HG02642 (cell line): ENCODE measurements at regions not wholly inside any gene's neighbourhood (a gene's known extent, or its start where the extent isn't known, plus 50 kb on each side); places are given as distances from the start of the nearest gene placed in this dataset.

Experiments used
- ATAC-seq: cut with Tn5 transposase; IDR thresholded peaks from one replicate; pipeline ENCODE4 v1.9.1; 2021; ENCODE audit warnings: mild to moderate bottlenecking; ENCODE audit not compliant: unreplicated experiment, poor library complexity

DNA sequence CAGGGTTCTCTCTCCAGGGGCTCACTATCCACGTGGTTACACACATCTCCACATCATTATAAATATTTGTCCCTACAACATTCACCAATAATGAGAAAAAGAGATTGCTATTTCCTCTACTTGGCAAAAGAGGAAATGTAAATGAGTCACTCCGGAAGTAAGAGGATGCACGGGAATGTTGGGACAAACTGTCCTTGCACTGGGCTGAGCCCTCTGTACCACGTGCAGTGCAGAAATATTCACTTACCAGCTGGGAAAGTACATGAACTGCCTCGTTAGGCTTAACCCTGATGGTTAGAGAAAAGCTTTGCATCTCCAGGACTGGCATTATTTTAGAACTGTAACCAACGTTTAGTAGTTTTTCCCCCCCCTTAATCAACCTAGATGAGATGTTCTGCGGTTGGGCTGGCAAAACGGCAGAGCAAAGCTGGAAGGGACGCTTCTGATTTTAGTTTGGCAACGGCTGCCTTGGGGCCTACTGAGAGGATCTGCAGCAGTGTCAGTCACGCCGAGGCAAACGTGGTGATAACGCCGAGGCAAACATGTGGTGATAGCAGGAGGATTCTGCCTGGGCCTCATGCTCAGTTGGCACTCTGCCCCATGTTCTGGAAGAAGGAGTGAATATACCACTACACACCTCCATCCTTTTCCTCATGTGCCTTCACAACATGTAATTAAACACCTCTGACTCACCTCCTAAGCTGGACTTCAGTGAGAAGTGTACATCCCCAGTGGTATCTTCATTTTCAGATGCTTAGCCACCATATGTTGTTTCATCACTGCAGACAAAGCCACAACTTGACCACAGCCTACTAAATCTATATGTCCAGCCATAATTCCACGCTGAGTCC is 661.4 kb upstream of the KLF4 start:
- no peak for ATAC-seq

DNA sequence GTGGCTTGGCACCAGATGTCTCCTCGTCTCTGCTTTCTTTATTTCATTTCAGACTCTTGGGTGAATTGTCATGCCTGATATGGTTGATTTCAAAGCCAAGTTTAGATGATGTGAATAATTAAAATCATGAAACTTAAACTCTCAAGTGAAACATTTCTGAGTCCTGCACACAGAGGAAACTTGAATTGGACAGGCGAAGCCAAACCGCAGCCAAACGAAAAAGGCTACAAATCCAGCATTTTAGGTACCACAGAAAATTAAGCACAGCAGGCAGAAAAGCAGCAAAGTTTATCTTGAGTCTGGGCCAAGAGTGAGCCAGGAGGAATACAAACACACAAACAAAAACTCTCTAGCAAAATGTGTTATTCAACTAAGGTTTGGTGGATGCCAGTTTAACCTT is 659.8 kb upstream of the KLF4 start:
- no peak for ATAC-seq

- ATAC-seq = no peak
Observed at GRCh38 chr9:108142504-108143201, 653.1 kb upstream of the KLF4 start.

DNA sequence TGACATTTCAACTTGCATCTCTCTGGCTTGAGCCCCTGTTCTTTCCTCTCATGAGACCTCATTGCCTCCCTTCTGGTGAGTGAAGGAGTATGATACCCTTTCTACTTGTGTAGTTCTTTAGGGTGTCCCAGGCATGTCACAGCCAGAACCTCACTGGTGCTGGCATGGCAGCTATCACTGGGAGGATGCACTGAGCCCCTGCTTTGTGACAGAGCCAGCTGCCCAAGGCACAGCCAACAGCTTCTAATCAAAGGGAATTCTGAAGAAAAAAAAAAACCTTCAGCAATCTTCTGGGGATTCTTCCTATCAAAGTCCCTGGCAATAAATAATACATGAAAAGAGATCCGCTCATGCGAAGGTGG is 652.6 kb upstream of the KLF4 start:
- ATAC-seq = no peak

GRCh38 chr9:108139900-108140299 is 650.3 kb upstream of the KLF4 start:
- ATAC-seq = no peak

DNA sequence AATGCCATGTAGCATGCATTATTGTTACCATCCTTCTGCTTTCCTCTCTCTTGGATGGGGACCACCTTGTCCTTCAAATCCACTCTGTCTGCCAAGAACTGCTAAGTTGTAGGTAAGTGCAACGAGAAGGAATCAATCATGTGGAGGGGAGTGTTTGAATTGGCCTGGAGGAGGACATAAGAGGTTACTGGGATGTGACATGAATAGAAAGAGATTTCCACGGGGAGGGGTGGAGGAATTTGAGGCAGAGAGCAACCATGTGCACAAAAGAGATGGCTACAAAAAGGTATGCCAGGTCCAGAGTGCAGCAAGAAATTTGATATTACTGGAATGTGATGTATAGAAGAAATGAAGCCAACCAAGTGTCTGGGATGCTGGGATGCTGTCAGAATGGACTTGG is 648.9 kb upstream of the KLF4 start:
- ATAC-seq = no peak

DNA sequence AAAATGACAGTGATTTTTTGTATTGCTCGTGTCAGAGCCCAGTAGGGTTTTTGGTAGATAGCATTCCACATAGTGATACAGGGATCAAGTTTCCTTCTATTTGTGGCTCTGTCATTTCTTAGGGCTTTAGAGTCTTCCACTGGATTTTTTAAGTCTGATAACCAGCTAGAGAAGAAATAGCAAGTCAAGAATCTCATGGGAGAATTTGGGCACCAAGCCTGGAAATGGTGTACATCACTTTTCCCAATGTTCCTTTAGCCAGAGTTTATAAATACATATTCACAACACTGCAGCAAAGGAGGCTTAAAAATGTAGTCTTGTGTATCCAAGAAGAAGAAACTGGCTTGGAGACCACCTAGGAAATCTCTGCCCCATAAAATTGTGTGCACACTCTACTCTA is 647.1 kb upstream of the KLF4 start:
- no peak for ATAC-seq

GRCh38 chr9:108134486-108135128 is 645.0 kb upstream of the KLF4 start:
- no peak for ATAC-seq

DNA sequence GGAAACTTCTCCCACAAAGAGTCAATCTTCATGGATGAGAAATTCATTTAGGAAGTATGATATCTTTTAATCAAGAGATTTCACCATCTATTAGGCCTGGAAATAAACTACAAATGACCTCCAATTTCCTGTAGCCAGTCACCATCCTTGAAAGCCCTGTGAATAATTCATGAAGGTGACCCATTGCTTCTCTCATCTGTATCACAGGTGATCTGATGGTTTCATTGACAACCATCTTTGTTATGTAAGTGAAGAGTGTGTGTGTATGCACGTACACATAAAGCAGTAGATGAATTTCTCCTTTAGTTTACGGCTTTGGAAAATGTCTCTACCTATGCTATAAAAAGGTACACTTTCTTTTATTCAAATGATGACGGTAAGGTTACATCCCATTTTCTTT is 644.1 kb upstream of the KLF4 start:
- no peak for ATAC-seq

GRCh38 chr9:108133101-108133500 is 643.5 kb upstream of the KLF4 start:
- ATAC-seq = no peak

- no peak for ATAC-seq
Observed at GRCh38 chr9:108130905-108131304, 641.3 kb upstream of the KLF4 start.

- ATAC-seq = no peak
Observed at GRCh38 chr9:108125625-108126024, 636.1 kb upstream of the KLF4 start.

- ATAC-seq = no peak
Observed at GRCh38 chr9:108119530-108120113, 630.1 kb upstream of the KLF4 start.

DNA sequence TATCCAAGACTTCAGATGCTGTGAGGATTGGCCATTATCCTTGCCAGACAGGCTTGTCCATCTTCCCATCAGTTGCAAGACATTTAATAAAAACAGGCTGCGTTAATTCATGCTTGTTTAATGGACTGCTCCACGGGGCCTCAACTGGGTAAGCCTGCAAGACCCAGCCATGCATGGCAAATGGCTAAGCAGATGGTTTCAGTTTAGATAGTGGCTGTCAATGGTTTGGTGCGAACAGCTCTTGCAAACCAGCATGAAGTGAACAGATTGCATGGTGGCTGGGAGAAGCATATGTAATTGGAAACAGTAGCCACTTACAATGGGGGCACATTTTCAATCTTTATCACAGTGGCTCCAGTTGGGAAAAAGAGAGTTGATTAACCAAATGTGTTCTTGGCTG is 628.2 kb upstream of the KLF4 start:
- ATAC-seq = no peak

GRCh38 chr9:108117306-108117705 is 627.7 kb upstream of the KLF4 start:
- ATAC-seq = no peak

DNA sequence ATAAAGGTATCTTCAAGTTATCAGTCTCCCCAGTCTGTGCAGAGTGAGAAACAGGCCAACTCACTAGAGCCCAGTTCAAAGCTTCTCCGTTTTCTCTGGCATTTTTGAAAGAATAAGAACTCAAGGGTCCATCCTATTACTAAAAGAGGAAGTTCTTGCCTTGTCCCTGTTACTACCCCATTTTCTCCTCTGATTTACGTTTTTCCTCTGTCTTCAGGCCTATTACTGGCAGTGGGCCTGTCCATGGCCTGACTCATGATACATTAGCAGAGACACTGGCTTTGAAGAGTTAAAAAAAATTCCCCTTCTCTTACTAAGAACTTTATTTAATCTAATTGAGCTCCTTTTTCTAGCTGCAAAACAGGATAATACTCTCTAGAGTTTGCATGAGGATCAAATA is 624.0 kb upstream of the KLF4 start:
- ATAC-seq = no peak

DNA sequence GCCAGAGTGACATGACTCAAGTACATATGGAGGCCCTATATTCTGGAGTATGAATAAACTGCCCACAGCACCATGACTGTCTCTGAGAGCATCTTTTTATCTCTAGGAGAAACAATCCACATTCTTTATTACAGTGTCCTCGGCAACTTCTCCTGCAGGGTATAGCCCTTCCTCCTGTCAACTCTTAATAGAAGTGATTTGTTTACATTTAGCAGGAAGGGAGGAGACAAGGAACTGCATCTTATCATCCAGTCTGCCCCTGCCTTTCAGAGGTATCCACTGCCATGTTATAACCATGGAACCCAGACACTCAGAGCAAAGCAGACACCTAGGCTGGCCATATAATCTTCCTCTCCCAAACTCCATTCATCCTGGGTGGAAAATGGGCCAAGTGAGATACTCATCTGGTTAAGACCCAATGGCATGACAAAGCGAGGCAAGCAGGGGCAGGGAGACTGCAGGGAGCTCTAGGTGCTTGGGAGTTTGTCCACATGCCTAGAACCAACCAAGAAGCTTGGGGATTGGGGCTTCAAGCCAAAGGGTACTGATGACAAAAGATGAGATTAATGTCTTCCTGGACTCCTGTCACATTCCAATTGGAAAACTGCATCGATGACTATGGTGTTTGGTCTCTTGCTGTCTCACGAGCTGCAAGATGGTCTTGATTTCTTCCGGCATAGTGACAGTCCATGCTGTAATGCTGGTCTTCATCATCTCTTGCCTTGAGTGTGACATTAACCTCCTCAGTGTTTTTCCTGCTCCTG is 620.5 kb upstream of the KLF4 start:
- ATAC-seq = no peak

DNA sequence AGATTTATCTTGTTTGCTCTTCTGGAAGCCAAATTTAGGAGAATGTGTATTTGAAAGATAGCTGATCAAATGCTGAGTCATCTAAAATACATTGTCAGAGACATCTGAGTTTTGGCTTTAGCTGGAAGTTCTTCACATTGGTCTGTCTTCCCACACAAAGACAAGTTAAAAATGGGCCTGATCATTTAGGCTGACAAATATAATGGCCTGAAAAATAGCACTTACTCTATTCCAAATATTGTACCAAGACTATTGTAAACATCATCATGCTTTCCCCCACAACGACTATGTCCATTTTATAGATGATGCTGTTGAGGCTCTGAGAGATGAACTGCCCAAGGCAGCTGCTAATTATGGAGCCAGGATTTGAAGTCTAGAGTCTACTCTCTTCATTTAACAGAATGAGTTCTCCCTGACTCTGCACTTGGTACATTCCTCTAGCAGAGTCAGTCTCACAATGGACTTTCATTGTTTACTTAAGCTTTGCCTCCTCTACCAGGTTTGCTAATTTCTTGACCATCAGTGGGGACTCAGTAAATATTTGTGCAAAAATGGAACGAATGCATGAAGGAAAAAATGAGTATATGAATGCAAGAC is 619.4 kb upstream of the KLF4 start:
- no peak for ATAC-seq

- ATAC-seq = no peak
Observed at GRCh38 chr9:108108280-108108851, 618.8 kb upstream of the KLF4 start.

- ATAC-seq = no peak
Observed at GRCh38 chr9:108105885-108106284, 616.3 kb upstream of the KLF4 start.
